NOMO-1 (cell line): ENCODE measurements at regions not wholly inside any gene's neighbourhood (a gene's known extent, or its start where the extent isn't known, plus 50 kb on each side); places are given as distances from the start of the nearest gene placed in this dataset.

Source experiments
- DNase-seq, 2 experiments: peaks; one replicate each; lab custom pipeline; 2025; ENCODE audit not compliant: unreplicated experiment in 2 of 2; lab: John Stamatoyannopoulos, UW

- no peak for DNase-seq
Observed at GRCh38 chr14:56494167-56494566, 85.4 kb upstream of the TMEM260 start.

- DNase-seq = no peak
Observed at GRCh38 chr14:56498112-56498511, 81.5 kb upstream of the TMEM260 start.

GRCh38 chr14:56501909-56502530, 77.6 kb upstream of the TMEM260 start:
- no peak for DNase-seq

GRCh38 chr14:56505361-56505760, 74.2 kb upstream of the TMEM260 start:
- no peak for DNase-seq

- no peak for DNase-seq
Observed at GRCh38 chr14:56512521-56512920, 67.1 kb upstream of the TMEM260 start.

- DNase-seq = no peak
Observed at GRCh38 chr14:56514663-56515371, 64.8 kb upstream of the TMEM260 start.

- no peak for DNase-seq
Observed at GRCh38 chr14:56515739-56516138, 63.9 kb upstream of the TMEM260 start.

- DNase-seq = no peak
Observed at GRCh38 chr14:56522403-56522802, 57.2 kb upstream of the TMEM260 start.

GRCh38 chr14:56524971-56525677, 54.5 kb upstream of the TMEM260 start:
- DNase-seq = no peak

- DNase-seq = no peak
Observed at GRCh38 chr14:56528927-56529326, 50.7 kb upstream of the TMEM260 start.
